Right renal pelvis (tissue), 4 donors: ENCODE measurements at regions not wholly inside any gene's neighbourhood (a gene's known extent, or its start where the extent isn't known, plus 50 kb on each side); places are given as distances from the start of the nearest gene placed in this dataset.
"Not testable (repeated sequence)": the region's sequence is repeated elsewhere in the genome, so short reads cannot be mapped to it uniquely, and the experiment has no call there.

Experiments
- DNase-seq, 4 donors: peaks; one replicate each; pipeline ENCODE4 v3.0.0-alpha.2; 2013; ENCODE audit warnings: low read depth in 4 of 4, low spot score in 3 of 4, missing footprints in 1 of 4

DNA sequence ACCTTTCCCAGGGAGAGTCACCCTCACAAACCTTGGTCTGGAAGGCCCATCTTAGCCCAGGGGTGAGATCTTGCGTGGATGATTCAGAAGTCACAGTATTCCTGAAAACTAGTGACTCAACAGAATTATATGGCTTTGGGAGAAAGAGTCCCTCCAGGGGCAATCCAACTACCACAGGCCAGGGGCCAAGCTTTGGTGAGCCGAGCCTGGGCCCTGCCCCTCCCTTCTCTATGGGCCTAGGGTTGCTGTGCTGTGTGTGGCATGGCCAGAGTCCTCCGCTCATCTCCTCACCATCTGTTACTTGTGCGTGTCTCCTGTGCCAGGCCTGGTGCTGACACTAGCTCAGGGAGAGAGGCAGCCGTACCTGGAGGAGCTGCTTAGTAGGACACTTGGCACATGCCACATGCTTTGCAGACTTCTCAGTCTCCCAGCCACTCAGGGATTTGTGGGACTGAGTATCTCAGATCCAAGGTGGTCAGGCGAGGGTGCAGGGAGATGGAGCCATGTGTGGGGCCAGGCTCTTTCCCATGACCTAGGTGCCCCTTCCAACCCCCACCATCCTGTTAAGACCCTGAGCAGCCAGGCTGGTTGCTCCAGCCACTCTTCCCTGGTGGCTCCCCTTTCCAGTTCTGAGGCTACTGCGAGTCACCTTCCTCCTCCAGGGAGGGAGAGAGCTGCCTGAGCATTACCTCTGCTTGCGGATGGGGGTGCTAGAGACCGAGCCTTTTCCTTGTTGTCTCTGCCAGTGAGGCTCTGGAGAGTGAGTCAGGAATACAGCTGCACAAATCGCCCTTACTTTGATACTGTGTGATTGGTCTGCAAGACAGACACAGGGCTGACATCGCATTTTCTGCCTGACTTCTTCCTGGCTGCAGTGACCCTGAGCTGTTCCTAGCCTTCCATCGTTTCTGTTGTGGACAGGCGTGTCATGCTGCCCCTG, 94.1 kb downstream of the SLC25A47 start:
- peak in 1 of 4 donors; percentile 22 for DNase-seq

- no peak for DNase-seq
Observed at GRCh38 chr14:100419856-100420255, 96.7 kb downstream of the SLC25A47 start.

GRCh38 chr14:100421756-100422470, 98.8 kb downstream of the SLC25A47 start:
- no peak for DNase-seq

- no peak for DNase-seq
Observed at GRCh38 chr14:100422556-100423316, 99.6 kb downstream of the SLC25A47 start.

- DNase-seq = no peak
Observed at GRCh38 chr14:100423317-100424010, 100.3 kb downstream of the SLC25A47 start.

DNA sequence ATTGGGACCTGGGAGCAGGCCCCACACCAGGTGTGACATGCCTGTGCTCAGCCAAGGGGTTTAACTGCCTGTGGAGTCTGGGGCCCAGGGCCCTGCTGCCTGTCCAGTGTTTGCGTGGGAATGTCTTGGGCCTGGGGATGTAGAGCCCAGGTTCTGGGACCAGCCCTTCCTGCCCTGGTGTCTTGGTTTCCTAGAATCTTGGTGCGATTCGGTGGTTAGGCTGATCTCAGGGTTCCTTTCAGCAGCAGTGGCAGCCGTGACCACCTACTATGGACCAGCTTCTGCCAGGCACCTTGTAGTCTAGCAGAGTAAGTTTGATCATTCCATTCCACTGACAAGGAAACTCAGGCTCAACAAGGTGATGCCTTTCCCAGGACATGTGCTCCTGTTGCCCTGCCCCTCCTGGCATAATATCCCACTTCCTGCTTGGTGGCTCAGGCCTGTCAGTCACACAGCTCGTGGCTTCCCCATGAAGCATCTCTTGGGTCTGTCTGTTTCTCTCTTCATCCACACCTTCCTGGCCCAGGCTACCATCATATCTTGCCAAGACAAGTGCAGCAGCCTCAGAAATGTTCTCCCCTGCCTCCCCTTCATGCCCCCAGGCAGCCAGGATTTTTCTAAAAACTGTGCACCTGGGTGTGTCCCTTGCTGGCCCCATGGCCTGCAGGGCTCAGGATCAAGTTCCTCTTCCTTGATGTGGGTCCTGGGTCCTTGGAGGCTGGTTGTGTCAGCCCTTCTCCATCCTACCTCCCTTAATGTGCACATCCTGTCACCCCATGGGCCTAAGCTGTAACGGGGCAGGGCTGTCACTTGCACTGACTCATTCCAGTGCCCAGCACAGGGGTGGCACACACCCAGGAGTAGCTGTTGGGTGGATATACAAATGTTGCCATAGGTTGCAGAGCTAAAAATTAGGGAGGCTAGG, 101.6 kb downstream of the SLC25A47 start:
- no peak for DNase-seq

GRCh38 chr14:100425429-100425827, 102.3 kb downstream of the SLC25A47 start:
- DNase-seq = no peak

DNA sequence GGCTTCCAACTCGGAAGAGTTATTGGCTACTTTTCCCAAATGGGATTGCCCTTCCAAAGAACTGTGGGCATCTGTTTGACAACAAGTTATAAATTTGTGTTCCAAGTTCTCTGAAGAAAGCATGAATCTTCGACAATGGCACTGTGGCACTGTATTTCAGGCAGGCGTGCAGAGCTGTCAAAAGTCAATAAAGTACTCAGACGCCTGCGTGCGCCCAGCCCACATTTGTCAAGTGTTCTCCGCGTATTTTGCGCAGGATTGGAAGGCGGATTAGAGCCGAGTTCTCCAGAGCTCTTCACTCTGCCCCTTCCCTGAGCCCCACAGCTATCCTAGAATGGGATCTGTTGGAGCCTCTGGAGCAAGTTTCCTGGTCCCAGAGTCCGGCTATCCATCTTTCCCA, 103.2 kb downstream of the SLC25A47 start:
- DNase-seq = no peak

- no peak for DNase-seq
Observed at GRCh38 chr14:100427166-100427565, 104.0 kb downstream of the SLC25A47 start.

GRCh38 chr14:100428727-100429126, 105.6 kb downstream of the SLC25A47 start:
- no peak for DNase-seq

DNA sequence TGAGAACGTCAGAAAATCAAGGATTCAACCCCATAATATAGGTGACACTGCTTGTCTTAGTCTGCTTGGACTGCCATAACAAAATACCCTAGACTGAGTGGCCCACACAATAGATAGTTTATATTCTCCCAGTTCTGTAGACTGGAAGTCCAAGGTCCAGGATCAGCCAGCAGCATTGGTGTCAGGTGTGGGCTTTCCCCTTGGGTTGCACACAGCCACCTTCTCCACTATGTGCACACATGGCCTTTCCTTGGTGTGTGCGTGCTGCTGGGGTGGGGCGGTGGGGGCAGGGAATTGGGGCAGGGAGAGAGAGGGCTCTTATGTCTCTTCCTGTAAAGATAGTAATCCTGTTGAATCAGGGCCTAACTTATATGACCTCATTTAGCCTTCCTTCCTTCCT, 106.4 kb downstream of the SLC25A47 start:
- no peak for DNase-seq

DNA sequence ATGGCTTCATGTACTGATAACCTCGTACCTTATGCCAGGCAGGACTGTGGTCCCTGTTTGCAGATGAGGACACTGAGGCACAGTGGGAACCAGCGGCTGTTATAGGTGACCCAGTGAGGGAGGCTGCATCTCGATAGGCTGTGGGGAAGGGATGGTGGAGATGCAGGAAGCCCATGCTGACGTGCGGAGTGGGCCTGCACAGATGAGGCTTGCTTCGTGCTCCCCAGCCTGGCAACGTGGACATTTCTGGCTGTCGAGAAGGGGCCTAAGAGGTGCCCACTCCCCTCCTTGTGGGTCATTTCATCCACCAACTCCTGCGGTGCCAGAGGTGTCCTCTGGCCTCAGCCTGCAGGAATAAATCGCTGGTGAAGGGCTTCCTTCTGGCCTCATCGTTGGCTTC, 107.4 kb downstream of the SLC25A47 start:
- no peak for DNase-seq

GRCh38 chr14:100431461-100431860, 108.3 kb downstream of the SLC25A47 start:
- DNase-seq = not testable (repeated sequence)

GRCh38 chr14:100432652-100433427, 109.7 kb downstream of the SLC25A47 start:
- DNase-seq = no peak

DNA sequence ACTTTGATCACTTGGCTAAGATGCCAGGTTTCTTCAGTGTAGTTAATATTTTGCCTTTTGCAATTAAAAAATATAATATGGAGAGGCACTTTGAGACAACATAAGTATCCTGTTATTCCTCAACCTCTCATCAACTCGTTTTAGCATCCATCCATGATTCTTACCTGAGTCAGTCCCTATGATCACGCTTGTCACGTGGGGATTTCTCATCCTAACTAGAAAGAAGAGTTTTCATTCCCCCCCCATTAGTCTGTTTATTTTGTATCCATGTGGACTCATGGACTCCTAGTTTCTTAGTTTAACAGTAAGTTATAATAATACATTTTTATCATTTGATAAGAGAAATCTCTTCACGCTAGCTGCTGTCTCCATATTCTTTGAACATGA, 110.3 kb downstream of the SLC25A47 start:
- no peak for DNase-seq

GRCh38 chr14:100434033-100434601, 111.0 kb downstream of the SLC25A47 start:
- no peak for DNase-seq

GRCh38 chr14:100434911-100435438, 111.8 kb downstream of the SLC25A47 start:
- no peak for DNase-seq

DNA sequence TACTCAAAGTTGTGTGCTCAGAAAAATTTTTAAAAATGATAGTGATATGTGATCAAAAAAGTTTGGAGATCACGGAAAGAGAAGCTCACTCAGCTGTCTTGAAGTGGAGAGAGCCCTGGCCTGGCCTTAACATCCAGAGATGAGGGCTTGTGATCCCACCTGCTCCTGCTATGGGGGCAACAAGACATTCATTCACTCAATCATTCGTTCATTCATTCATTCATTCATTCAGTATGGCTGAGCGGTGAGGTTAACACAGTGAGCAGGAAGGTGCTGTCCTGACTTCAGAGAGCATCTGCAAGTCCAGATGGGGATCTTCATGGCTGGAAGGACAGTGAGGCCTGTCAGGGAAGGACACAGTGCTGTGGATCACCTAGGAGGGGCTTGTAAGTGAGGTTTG, 112.3 kb downstream of the SLC25A47 start:
- no peak for DNase-seq
